ENCODE measurements at regions not wholly inside any gene's neighbourhood (a gene's known extent, or its start where the extent isn't known, plus 50 kb on each side); places are given as distances from the start of the nearest gene placed in this dataset.

DNA sequence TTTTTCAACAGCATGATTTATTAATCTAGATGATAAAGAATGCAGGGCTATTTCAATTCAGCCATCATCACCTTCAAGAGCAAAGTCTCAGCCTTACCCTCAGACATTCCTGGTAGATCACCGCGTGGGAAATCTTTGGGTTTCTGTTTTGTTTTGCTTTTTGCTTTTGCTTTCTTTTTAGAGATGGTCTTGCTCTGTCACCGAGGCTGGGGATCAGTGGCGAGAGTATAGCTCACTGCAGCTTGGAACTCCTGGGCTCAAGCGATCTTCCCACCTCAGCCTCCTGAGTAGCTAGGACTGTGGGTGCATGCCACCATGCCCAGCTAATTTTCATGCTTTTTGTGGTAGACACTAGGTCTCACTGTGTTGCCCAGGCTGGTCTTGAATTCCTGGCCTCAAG is 289.7 kb downstream of the AJAP1 start:
- in situ Hi-C loops (cut with MboI; ENCODE audit: low sequenced_read_pairs in 4 of 4): no loop called here
- no peak for DNase-seq
- no peak for ATAC-seq
- Histone ChIP-seq H3K36me3 (no peaks in the 10 kb centered on the region), H3K27me3 (no peaks in the 10 kb centered on the region), H3K27ac (no peak overlapping the region), H3K4me3 (no peak overlapping the region), H3K9me3 (no peaks in the 10 kb centered on the region), H3K4me1 (no peaks in the 10 kb centered on the region)
- TF ChIP-seq, protein P1, sequence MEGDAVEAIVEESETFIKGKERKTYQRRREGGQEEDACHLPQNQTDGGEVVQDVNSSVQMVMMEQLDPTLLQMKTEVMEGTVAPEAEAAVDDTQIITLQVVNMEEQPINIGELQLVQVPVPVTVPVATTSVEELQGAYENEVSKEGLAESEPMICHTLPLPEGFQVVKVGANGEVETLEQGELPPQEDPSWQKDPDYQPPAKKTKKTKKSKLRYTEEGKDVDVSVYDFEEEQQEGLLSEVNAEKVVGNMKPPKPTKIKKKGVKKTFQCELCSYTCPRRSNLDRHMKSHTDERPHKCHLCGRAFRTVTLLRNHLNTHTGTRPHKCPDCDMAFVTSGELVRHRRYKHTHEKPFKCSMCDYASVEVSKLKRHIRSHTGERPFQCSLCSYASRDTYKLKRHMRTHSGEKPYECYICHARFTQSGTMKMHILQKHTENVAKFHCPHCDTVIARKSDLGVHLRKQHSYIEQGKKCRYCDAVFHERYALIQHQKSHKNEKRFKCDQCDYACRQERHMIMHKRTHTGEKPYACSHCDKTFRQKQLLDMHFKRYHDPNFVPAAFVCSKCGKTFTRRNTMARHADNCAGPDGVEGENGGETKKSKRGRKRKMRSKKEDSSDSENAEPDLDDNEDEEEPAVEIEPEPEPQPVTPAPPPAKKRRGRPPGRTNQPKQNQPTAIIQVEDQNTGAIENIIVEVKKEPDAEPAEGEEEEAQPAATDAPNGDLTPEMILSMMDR (IDR thresholded peaks at IDR 0.05 in 4 of 5, conservative IDR thresholded peaks at IDR 0.05 in 1 of 5): no peak
- no peak for TF ChIP-seq POLR2A (IDR thresholded peaks at IDR 0.05)
- intact Hi-C loops (cut with DNase I; ENCODE audit: low total_unique reads): no loop called here

DNA sequence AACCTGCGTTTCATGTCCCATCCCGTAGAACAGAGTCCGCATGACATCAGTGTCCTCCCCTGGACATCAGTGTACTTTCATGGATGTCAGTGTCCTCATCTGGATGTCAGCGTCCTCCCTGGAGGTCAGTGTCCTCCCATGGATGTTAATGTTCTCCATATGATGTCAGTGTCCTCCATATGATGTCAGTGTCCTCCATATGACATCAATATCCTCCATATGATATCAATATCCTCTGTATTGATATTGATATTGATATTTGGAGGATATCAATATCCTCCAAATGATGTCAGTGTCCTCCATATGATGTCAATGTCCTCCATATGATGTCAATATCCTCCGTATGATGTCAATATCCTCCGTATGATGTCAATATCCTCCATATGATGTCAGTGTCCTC is 284.9 kb downstream of the AJAP1 start:
- ATAC-seq (no peak), DNase-seq (no peak)
- Histone ChIP-seq H3K27me3 (no peaks in the 10 kb centered on the region), H3K9me3 (no peaks in the 10 kb centered on the region), H3K27ac (no peak overlapping the region), H3K36me3 (no peaks in the 10 kb centered on the region), H3K4me1 (no peaks in the 10 kb centered on the region), H3K4me3 (no peak overlapping the region)
- in situ Hi-C loops (cut with MboI; ENCODE audit: low sequenced_read_pairs in 4 of 4) (no loop called here), intact Hi-C loops (cut with DNase I; ENCODE audit: low total_unique reads) (no loop called here)
- TF ChIP-seq, protein P1 (IDR thresholded peaks at IDR 0.05 in 4 of 5, conservative IDR thresholded peaks at IDR 0.05 in 1 of 5): no peak
- TF ChIP-seq POLR2A (IDR thresholded peaks at IDR 0.05): no peak

DNA sequence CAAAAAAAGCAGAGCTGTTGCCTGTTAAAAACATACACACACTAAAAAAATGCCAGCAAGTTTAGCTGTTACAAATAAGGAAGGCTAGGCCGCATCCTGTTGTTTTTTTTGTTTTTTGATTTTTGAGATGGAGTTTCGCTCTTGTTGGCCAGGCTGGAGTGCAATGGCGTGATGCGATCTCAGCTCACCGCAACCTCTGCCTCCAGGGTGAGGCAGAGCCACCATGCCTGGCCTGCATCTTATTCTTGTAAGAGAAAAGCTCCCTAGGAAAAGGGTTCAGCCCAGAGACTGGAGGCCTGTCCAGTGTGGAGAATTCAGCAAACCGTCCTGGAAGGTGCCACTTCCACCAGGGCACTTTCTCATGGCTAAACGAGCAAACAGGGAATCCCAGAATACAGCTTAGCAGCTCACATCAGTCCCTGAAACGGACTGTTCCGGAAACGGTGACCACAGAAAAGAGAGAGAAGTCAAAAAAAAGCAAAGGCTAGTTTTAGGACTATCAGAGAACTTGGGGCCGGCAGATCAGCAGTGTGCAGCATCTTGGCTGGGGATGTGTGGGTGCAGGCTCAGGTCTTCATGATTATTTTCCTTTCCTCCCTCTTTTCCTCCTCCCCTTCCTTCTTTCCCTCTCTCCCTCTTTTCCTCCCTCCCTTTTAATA is 283.6 kb downstream of the AJAP1 start:
- H3K27ac ChIP-seq: no peak overlapping the region
- H3K36me3 ChIP-seq: no peaks in the 10 kb centered on the region
- H3K4me1 ChIP-seq: no peaks in the 10 kb centered on the region
- DNase-seq (no peak), ATAC-seq (no peak)
- H3K4me3 ChIP-seq: no peak overlapping the region
- intact Hi-C loops (cut with DNase I; ENCODE audit: low total_unique reads): no loop called here
- no peaks in the 10 kb centered on the region for H3K27me3 ChIP-seq
- no peak for TF ChIP-seq POLR2A (IDR thresholded peaks at IDR 0.05)
- TF ChIP-seq, protein P1 (IDR thresholded peaks at IDR 0.05 in 4 of 5, conservative IDR thresholded peaks at IDR 0.05 in 1 of 5): no peak
- H3K9me3 ChIP-seq: no peaks in the 10 kb centered on the region
- in situ Hi-C loops (cut with MboI; ENCODE audit: low sequenced_read_pairs in 4 of 4): no loop called here

- intact Hi-C loops (cut with DNase I; ENCODE audit: low total_unique reads) (no loop called here), in situ Hi-C loops (cut with MboI; ENCODE audit: low sequenced_read_pairs in 4 of 4) (no loop called here)
- no peak for TF ChIP-seq POLR2A (IDR thresholded peaks at IDR 0.05)
- TF ChIP-seq, protein P1 (IDR thresholded peaks at IDR 0.05 in 4 of 5, conservative IDR thresholded peaks at IDR 0.05 in 1 of 5): no peak
- H3K27me3 ChIP-seq: no peaks in the 10 kb centered on the region
- no peaks in the 10 kb centered on the region for H3K36me3 ChIP-seq
- no peaks in the 10 kb centered on the region for H3K4me1 ChIP-seq
- H3K4me3 ChIP-seq: no peak overlapping the region
- DNase-seq: no peak
- no peak for ATAC-seq
- no peak overlapping the region for H3K27ac ChIP-seq
- H3K9me3 ChIP-seq: no peaks in the 10 kb centered on the region
Observed at GRCh38 chr1:4935807-4936206, 281.4 kb downstream of the AJAP1 start.

- TF ChIP-seq, protein P1 (IDR thresholded peaks at IDR 0.05 in 4 of 5, conservative IDR thresholded peaks at IDR 0.05 in 1 of 5): no peak
- no peak for TF ChIP-seq POLR2A (IDR thresholded peaks at IDR 0.05)
- Histone ChIP-seq H3K27me3 (no peaks in the 10 kb centered on the region), H3K9me3 (no peaks in the 10 kb centered on the region), H3K27ac (no peak overlapping the region), H3K36me3 (no peaks in the 10 kb centered on the region), H3K4me1 (no peaks in the 10 kb centered on the region), H3K4me3 (no peak overlapping the region)
- intact Hi-C loops (cut with DNase I; ENCODE audit: low total_unique reads): no loop called here
- no peak for ATAC-seq
- in situ Hi-C loops (cut with MboI; ENCODE audit: low sequenced_read_pairs in 4 of 4): no loop called here
- no peak for DNase-seq
Observed at GRCh38 chr1:4933232-4933631, 278.8 kb downstream of the AJAP1 start.

All from gastrocnemius medialis (tissue), 4 donors.